HG03469 (cell line): ENCODE measurements at regions not wholly inside any gene's neighbourhood (a gene's known extent, or its start where the extent isn't known, plus 50 kb on each side); places are given as distances from the start of the nearest gene placed in this dataset.
A peak's percentile ranks its signal among the peaks of the same experiment; 100 is the strongest.

Source experiments
- ATAC-seq: cut with Tn5 transposase; IDR thresholded peaks from one replicate; pipeline ENCODE4 v1.9.1; 2021; ENCODE audit warnings: mild to moderate bottlenecking, moderate library complexity, moderate number of reproducible peaks; ENCODE audit not compliant: unreplicated experiment

GRCh38 chrY:12552471-12553283 lies 148.4 kb upstream of the USP9Y start:
- peak; percentile 65 for ATAC-seq

DNA sequence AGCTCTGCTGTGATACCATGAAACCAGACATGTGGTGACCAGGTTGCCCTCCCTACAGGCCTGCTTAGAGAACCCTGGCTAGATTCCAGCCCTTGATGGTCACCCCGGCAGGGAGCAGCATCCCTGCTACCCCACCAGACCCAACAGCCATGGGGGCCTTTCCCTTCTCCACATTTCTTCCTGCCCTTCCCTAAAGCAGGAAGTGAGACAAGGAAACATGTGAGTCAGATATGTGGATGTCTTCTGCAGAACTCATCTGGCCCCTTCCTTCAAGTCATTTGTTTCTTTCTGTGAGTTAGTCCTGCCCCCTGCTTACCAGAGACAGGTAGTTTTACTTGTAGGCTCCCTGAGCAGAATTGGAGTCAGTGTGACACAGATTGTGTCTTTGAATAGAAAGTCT lies 147.1 kb upstream of the USP9Y start:
- no peak for ATAC-seq

DNA sequence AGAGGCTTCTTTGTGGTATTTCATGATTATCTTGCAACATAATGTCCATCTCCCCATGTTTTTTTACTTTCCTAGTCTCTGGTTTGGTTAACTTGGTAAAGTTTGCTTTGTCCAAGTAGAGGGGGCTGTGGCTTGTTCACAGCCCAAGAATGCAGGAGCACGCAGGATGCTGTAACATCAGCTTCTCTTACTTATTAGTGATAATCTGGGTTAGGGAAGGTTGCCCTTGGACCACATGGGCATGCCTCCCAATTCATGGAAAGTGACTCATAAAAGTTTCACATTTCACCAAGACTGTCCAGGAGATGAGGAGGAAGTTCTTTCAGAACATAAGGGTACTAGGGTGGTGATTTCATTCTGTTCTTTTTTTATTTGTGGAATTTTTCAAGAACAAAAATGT lies 146.0 kb upstream of the USP9Y start:
- no peak for ATAC-seq

DNA sequence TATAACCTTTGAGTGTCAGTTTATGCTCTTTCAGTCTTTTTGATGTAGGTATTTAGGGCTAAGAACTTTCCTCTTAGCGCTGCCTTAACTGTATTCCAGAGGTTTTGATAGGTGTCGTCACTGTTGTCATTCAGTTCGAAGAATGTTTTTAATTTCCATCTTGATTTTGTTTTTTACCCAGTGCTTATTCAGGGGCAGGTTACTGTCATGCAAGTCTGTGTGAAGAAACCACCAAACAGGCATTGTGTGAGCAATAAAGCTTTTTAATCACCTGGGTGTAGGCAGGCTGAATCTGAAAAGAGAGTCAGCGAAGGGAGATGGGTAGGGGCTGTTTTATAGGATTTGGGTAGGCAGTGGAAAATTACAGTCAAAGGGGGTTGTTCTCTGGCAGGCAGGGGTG lies 142.0 kb upstream of the USP9Y start:
- no peak for ATAC-seq

GRCh38 chrY:12576278-12576677 lies 124.8 kb upstream of the USP9Y start:
- ATAC-seq, result no peak

- ATAC-seq, result no peak
These were observed 107.4 kb upstream of the USP9Y start for GRCh38 chrY:12593532-12594216.

DNA sequence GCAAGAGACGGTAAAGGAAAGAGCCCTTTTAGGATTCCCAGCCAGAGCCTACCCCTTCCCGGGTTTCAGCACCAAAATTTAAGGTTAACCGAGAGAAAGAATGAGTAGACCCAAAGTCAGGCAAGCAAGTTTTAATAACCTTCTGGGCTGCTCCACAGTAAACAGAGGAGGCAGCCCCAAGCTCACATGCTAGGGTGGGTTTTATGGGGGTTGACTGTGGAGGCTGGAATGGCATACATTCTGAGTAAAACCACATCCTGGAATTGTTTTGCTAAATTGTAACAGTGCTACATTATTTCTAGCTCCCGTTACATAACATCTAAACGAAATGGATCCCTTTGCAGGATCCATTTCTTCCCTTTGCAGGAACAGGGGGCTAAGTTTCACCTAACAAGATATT lies 102.2 kb upstream of the USP9Y start:
- no peak for ATAC-seq

DNA sequence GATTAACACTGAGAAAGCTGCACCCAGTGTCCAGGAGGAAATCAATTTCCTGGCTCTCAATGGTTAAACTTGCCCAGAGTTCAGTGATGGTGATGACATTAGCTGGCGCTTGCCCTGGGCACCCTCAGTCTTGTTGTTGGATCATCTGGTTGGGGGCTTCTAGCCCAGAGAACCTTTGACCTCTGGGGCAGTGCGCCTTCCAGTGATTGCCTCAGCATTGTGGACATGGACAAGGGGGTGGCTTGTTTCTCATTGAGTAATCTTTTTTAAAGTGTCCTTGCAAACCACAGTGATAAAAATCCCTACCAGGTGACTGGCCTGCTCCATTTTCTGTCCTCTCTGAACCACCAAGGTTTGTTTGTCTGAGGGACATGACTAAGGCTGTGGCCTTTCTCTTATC lies 95.6 kb upstream of the USP9Y start:
- no peak for ATAC-seq

GRCh38 chrY:12610861-12611260 lies 90.2 kb upstream of the USP9Y start:
- ATAC-seq, result no peak

DNA sequence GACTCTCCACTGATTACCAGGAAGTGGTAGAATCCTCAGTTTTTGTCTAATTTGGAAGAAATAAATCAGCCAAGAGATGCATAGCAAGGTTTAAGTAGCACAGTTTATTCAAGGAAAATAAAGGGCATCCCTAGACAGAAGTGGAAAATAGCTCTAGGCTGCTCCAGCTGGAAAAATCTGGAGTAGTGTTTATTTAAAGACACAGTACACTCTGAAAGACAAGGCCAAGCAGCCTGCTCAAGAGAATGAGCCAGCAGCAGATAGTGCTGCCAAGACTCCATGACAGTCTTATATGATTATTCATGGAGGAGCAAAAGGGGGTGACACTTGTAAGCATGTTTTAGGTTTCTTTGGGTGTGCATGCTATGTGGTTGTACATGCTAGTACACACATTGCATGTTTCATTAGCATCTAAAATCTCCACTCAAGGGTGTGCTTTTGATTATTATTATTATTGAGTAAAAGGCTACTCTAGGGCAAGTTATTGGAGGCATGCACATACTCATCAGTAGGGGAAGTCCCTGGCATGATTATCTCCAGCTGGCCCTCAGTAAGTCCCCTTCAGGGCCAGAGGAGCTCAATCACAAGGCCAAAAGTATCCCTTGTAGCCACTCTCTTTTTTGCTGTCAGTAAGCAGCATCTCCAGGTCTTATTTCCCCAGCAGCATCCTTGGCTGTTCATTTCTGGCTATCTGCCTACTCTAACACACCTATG lies 85.1 kb upstream of the USP9Y start:
- no peak for ATAC-seq

DNA sequence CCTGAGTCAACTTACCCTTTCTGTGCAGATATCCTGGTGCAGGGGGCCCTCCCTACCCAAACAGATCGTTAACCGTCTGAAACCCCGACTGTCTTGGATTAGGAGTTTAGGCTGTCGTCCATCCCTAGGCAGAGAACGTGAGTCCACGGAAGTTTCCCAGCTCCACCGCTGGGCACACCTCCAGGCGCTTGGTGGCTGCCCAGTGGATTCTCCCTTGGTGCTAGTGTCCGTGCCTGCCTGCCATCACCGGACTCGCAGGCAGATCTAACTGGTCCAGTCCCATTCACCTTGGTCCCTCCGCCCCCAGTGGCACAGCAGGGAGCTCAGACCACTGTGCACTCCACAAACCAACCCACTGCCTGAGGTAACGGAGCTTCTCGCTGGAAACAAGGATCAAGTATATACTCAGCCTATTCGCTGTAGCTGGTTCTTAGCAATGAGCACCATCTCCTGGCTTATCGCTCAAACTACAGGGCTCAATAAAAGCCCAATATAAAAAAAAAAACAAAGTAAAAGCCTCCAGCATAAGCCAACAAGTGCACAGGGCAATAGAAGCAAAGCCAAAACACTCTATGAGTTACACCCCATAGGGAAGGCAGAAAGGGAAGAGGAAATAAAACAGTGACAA lies 79.5 kb upstream of the USP9Y start:
- no peak for ATAC-seq

- no peak for ATAC-seq
These were observed 77.8 kb upstream of the USP9Y start for GRCh38 chrY:12623204-12623603.

DNA sequence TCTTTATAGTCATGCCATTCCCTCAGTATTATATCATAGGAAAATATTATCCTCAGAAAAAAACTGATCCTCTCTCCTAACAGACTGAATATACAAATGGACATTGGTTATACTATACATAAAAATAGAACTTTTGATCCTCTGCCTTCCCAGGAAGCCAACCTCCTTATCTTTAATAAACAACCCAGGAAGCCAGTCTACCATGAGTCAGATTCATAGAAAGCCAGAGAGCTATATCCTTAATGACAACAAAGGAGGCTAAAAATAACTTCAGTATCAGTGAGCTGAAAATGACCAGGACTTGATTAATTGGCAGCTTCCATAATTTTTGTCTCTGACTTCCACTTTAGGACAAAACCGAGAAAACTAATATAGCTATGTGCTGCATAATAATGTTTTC lies 58.0 kb upstream of the USP9Y start:
- no peak for ATAC-seq

DNA sequence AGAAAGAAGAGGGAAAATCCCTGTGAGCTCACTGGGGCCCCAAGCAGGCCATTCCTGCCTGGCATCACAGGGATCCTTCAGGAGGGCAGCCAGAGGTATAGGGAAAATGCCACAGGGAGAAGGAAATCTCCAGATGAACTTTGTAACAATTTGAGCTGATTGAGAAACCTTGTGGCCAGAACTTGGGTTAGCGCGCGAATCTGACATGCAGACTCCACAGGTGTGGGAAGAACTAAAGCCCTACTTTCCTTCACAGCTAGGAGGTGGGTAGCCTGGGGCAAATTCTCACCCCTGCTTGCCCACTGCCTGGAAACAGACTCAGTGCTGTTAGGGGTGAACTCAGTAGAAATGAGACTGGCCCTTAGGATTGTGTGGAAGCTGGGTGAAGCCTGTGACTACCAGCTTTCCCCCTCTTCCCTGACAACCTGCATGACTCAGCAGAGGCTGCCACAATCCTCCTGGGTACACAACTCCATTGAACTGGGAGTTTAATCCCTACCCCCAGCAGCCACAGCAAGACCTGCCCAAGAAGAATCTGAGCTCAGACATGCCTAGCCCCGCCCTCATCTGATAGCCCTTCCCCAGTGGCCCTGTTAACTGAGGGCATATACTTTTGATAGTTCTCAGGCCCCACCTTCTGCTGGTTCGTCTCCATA lies 57.2 kb upstream of the USP9Y start:
- ATAC-seq, result no peak

- ATAC-seq, result no peak
These were observed 49.9 kb upstream of the USP9Y start for GRCh38 chrY:12651095-12651494.
